Stimulated activated naive CD8-positive, alpha-beta T cell treated with anti-CD3 and anti-CD28 coated beads, Interleukin-15, Interleukin-2, amounts not matched to agents 100 U/mL and 50 U/mL, for 24 hours (primary cell): ENCODE measurements at regions not wholly inside any gene's neighbourhood (a gene's known extent, or its start where the extent isn't known, plus 50 kb on each side); places are given as distances from the start of the nearest gene placed in this dataset.

Experiments used
- ATAC-seq: fragments of 150-1000 bp; cut with Tn5 transposase; one replicate; pipeline ENCODE4 v1.10.0; 2021
- DNase-seq: peaks from one replicate; pipeline ENCODE4 v3.0.0; 2021

DNA sequence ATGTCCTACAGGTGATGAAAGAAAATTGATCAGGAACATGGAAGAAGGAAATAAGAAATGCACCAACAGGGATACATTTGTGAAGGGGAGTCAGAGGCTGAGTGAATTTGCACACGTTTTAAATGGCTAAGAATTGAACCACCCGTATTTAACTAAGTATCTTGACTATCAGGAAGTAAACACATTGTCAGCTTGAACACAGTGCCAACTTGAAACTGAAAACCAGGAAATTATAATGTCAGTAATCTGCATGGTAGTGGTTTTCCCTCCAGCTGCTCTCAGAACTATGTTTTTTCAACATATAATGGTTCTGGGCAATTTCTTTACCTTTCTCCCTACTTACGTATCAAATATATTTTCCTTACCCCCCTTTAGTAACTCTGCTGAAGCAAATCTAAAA lies 366.5 kb upstream of the POU3F2 start:
- ATAC-seq, result no peak

DNA sequence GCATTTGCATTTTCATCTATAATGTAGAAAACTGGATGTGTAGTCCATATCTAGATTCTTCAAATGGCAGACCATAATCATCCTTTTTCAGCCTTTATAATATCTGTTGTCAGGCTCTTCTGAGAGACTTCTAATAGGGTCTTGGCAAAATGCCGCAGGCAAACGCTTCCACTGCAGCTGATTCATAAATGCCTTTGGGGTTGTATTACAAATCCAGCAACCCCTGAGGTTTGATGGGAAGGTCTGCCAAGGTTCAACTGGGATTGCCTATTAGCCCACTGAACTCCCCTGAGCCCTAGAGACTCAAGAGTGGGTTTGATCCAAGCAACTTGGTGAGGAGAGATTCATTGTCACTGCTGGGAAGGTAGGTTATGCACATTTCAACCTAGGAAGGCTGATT lies 365.2 kb upstream of the POU3F2 start:
- ATAC-seq, result no peak

More for the DNA sequence above, 366.5 kb upstream of the POU3F2 start:
- no peak for DNase-seq

DNA sequence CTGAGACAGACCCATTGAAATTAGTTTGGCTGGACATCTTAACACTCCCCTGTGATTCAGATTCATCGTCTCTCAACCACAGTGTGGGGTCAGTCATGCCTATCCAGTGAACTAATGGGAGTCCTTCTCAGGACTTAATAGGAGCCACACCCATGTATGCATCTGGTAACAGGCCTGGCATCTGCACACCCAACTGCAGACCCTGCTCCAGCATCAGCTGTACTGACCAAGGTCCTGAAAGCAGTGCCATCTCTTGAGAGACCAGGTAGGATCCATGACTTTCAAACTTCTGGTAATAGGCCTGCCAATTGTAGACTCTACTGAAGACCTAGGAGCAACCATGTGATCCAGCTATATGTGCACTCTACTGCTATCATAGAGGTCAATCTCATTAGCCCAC lies 363.6 kb upstream of the POU3F2 start:
- ATAC-seq (no peak), DNase-seq (no peak)

More for the DNA sequence above, 365.2 kb upstream of the POU3F2 start:
- no peak for DNase-seq

DNA sequence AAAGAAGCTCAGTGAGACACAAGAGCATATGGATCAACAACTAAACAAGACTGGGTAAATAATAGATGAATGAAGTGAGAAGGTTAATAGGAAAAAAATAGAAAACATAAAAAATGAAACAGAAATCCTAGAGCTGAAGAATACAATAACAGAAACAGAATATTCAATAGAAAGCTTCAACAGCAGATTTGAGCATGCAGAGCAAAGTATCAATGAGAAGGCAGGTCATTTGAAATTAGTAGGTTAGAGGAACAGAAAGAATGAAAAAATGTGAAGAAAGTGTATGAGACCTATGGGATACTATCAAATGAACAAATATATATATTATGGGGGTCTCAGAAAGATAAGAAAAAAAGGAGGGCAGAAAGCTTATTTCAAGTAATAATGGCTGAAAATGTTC lies 362.9 kb upstream of the POU3F2 start:
- DNase-seq (no peak), ATAC-seq (no peak)

DNA sequence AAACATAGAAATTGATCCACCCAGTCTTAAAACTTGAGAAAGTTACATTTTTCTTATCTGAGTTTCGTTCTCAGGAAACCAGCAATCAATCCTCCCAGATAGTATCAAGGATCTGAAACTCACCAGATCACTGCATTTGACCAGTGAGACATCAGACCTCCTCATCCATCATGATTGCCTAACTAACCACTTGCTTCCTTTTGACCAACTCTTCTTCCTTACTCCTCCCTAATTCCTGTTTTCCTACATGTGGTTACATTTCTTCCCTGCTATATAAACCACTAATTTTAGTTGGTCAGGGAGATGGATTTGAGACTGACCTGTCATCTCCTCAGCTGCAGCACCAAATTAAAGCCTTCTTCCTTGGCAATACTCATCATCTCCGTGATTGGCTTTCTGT lies 357.1 kb upstream of the POU3F2 start:
- ATAC-seq, result no peak
- DNase-seq, result no peak

DNA sequence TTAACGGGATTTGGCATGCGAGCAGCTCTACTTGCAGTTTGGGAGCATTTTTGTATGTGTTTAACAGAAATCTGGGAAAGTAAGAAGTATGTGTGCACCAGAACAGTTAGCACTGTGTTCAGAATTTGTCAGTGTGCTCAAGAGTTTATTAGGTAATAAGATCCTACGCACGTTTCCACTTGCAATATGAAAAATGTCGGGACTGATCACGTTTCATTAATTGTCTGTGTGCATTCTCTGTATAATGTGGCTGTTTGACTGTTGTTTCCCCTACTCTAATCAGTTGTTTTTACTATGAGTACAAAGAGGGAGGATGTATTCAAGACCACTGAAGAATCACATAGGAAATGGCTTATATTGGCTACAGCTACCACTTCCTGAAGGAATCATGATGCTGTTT lies 349.7 kb upstream of the POU3F2 start:
- DNase-seq (no peak), ATAC-seq (no peak)

DNA sequence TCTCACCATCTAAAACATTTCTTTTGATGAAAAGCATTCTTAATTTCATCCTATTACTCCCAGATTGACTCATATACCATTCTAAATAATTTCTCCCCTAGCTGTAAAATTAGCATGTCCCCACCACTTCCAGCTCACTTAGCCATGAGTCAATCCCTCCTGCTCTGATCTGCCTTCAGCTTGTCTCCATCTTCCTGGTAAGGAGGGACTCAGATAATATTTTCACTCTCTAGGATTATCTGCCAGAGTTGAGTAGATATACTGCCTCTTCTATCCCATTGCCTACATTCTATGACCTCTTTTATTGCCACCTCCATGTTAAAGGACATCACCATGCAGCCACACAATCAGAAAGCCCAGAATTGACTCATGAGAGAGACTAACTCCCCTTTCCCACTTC lies 348.8 kb upstream of the POU3F2 start:
- no peak for ATAC-seq
- no peak for DNase-seq

DNA sequence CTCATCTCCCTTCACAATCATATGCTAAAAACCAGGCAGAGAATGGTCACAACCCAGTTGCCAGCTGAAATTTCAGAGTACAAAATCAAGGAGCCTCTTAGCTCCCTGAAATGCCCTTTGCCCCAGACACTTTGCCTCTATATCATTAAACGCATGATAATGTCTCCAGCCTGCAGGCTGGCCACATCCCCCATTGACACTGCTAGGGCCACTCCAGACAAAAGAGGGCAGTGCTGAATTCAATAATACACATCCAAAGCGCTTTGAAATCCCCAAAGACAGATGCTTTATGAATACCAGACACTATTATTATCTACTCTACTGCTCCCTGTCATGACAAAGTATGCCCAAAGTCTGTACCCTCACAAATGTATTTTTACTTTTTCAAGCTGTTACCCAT lies 348.3 kb upstream of the POU3F2 start:
- no peak for ATAC-seq
- no peak for DNase-seq

DNA sequence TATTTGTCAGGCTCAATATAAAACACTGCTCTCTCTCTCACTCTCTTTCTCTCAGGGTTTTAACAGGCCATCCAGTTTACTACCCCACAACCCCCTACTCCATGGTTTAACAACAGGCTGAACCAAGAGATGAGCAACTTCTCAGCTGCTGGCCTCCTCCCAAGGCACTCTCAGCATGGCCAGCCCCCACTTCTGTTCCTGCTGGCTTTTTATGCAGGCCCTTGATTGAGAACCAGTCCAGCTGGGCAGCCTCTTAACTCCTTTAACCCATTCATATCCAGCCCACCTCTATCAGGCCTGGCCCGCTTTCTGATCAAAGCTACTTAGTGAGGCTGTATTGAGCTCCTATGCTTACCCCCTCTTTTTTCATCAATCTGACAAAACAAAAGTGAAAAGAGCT lies 346.8 kb upstream of the POU3F2 start:
- no peak for DNase-seq
- ATAC-seq, result no peak

DNA sequence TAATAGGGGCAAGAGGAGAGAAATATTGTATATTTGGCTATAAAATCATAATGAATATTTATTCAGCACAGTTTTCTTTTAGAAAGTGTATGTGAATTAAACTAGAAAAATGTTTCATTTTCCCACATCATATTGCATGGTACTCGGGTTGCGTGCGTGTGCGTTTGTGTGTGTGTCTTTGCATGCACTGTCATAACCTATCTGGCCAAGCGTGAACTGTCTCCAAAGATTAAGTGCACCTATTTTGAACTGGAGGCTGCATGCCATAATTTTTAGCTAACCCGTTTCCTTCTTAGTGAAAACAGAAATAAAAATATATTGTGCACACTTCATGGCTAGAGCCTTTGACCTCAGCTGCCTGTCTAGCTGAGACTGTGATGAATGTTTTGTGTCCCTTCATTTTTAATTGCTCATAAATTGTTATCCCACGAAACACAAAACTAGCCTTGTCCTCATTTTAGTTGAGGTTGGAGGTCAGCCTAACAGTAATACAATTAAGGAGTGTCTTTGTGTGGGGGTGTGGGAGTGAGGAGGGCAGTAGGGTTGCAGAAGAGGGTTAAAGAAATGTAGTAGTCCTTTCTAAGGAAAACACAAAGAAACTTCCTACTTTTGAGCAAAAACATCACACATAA lies 336.1 kb upstream of the POU3F2 start:
- ATAC-seq (no peak), DNase-seq (no peak)

DNA sequence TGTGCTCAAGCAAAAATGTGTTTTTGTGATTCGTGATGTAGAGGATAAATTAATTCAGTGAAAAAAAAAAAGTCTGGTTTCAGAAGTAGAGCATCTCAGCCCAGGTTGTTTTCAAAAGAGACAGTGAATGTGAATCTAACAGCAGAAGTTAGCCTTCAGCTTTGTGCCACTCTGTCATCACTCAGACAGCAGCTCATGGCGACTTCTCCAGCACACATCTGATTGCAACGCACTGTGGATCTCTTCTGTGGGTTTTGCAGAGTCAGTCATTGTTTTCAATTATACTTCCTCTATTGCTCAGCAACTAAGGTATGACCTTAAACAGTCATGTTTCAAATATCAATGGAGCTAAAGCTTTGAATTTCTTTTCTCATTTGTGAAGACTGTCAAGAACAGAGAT lies 335.5 kb upstream of the POU3F2 start:
- no peak for DNase-seq
- ATAC-seq, result no peak

DNA sequence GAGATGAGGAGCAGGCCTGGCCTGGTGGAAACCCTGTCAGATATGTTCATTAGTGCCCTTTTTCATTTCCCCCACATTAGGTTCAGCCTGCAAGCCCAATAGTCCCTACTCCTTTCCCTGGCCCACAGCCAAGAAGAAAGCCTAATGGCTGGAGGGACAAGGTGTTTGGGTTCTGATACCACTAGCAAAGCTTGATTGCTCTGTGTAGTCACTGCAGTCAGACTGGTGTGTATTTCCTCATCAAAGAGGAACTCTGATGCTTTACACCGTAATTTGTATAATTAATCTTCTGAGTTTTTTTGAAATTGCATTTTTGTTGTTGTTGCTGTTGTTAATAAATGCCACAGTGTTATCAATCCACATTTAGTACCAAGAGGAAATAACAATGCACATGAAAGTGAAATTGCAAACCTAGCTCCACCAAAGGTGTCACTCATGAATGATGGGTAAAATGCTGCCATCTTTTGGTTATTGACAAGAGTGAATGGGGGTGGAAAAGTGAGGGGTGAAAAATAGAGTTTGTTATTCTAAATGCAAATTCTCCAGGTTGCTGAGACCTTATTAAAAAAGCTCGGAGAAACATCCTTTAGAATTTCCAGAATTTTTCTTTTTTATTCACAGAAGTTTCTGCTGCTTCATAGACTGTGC lies 320.2 kb upstream of the POU3F2 start:
- no peak for DNase-seq
- ATAC-seq, result no peak

DNA sequence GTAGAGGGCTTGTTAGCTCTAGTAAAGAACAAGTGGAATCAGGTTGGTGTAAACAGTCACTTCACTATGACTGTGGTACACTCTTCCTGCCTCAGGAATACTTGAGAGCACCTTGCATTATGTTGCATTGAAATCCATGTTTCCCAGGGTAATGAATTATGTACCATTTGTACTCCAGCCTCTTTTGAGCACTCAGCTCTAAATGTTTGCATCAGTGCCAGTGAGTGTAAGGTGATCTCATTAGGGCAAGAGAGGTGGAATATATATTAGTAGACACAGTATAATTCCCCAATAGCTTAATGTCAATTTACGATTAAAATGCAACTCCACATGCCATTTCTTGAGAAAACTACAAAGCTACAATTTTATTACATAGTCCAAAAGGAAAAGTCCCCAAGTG lies 319.6 kb upstream of the POU3F2 start:
- no peak for ATAC-seq
- no peak for DNase-seq

DNA sequence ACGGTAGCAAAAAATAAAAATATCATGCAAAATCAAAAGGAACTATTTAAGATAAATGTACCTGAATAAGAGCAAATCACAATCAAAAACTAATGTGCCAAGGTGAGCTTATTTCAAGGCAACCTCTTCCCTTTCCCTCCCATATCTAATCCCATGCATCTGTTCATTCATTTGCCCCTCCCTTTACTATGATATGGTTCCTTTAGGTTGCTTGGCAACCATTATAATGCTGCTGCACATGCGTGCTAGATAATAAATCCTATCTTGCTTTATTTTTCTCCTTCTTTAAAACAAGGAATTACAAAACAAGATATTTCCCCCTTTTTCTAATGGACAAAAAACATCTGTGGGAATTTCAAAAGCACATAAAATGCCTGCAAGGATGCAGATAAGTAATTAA lies 318.2 kb upstream of the POU3F2 start:
- ATAC-seq (no peak), DNase-seq (no peak)

DNA sequence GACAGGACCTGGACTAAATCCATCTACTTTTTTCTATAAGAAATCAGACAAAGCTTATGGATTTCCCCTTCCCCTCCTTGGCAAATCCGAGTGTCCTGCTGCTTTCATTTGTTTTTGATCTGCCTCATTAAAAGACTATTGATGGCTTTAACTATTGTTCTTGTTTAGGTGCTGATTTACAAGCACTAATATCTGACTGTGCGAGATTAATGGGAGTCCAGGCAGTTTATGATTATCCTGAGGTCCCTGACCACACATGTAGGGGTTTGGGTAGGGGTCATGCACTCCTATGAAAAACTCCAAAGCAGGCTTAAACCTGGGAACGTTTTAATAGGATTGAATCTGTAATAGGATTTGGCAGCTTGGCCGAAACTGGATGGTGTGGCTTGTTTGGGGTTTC lies 317.5 kb upstream of the POU3F2 start:
- no peak for ATAC-seq
- no peak for DNase-seq

DNA sequence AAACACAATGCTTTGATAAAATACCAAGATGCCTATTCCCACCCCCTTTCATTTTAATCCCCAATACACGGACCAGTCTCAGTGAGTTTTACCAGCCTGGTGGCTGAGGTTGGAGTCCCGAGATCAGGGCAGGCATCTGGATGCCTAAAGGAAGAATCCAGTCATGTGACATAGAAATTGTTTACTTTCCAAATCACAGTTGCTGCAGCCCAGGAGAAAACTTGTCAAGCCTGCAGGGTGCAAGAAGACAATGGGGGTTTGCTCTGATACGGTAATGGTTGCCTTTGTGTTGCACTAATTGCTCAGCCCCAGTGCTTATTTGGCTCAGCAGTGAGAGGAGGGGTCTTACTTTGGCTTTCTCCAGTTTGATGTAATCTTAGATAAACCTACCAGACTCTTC lies 308.5 kb upstream of the POU3F2 start:
- DNase-seq, result no peak
- no peak for ATAC-seq

DNA sequence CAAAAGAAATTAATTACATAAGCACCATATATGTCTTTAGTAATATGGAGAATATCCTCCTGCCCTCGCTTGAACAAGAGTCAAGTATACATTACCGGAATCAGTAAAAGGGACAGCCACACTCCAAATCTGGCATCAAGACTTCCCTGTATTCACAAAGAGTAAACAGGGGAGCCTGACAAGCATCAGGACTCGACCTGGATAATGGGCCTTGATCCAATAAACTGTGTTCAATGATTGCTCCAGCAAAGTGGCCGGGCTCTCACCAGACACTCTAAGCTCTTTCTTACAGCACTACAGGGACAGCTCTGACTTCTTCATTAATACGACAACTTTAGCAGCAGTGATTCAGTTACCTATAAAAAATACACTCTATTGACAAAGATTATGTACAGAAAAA lies 307.9 kb upstream of the POU3F2 start:
- DNase-seq, result no peak
- ATAC-seq, result no peak

DNA sequence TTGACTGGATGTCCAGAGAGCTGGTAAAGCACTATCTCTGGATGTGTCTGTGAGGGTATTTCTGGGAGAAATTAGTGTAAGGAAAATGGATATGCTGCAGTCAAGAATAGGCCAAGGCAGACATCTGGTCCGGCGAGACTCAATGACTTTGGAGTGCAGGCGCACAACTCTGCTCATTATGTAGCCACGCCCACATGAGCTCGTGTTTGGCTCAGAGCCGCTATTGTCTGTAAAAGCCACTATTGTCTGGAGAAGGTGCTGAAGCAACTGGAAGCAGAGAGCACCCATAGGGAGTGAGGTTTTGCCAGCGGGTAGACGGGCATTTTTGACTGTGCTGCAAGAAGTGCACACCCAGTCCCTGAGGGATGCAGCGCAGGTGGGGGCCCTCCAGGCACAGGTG lies 305.0 kb upstream of the POU3F2 start:
- DNase-seq (no peak), ATAC-seq (no peak)

DNA sequence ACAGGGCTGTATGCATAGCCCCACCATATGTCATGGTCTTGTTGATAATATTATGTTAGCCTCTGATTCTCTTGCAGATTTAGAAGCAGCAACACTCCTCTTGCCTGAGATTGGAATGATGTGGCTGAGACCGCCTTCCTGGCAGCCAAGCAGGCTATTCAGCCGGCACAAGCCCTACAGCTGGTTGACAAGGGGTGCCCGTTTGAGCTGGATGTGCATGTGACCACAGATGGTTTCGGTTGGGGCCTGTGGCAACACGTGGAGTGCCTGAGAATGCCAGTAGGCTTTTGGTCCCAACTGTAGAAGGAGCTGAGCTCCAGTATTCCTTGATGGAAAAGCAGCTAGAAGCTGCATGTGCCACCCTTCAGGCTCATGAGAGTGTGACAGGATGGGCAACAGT lies 303.6 kb upstream of the POU3F2 start:
- ATAC-seq (no peak), DNase-seq (no peak)

DNA sequence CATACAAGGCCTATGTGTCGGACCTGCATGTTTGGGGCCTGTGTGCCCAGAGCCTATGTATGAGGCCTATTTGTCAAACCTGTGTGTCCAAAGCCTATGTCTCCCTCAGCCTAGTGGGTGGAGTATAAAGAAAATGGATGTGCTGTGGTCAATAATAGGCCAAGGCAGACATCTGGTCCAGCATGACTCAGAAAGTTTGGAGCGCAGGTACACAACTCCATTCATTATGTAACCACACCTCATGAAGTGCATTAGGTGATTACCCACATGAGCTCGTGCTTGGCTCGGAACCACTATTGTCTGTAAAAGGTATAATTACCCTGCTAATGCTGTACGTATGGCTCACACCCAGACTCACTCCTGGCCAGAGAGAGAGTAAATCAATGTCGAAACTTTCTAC lies 302.4 kb upstream of the POU3F2 start:
- no peak for ATAC-seq

DNA sequence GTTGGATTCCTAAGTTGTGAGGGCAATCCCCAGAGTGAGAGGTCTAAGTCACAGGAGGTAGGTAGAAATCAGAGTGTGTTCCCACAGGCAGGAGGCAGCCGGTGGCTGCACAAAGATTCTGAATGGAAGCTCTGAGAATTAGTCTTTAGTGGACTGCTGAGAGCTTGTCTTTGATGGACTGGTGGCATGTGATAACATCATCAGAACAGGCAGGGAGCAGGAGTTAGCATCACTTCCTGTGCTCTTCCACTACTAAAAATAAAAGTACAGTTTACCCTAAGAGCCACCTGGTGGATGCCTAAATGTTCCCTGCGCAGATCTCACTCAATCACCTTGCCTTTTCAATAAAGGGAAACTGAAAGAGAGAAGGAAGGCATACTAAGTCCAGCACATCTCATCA lies 294.6 kb upstream of the POU3F2 start:
- ATAC-seq (no peak), DNase-seq (no peak)

More for the DNA sequence above, 302.4 kb upstream of the POU3F2 start:
- no peak for DNase-seq

DNA sequence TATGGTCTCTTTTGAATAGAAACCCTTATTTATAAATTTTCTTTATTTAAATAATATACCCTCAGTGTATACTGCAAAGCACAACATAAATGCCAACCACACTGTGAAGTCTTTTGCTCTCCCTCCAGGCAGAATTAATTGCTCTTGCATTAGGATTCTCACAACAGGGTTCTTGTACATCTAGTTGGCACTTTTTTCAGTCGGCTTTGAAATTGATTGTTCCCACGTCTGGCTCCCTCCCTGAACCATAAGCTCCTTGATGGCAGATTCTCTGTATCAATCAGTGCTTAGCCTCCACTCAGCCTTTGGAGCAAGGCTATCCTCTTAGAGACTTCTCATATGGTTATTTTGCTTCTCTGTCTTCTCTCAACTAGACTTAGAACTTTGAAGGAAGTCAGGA lies 288.0 kb upstream of the POU3F2 start:
- ATAC-seq (no peak), DNase-seq (no peak)

DNA sequence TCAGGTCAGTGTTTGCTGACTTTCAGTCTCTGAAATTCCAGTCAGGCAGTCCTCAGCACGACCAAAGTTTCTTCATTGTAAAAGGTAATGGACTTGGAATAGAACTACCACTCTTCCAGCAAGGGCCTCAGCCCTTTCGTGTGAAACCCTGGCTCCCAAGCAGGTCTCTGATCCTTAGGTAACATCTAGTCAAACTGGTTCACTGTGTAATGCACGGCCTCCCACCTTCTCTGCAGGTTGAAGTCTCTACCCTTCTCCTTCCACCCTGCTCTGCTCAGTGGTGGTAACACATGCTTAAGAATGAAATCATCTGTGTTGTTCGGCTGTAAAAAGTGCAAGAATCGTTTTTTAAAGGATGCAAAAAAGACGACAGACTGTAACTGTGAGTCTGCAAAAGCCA lies 287.2 kb upstream of the POU3F2 start:
- ATAC-seq, result no peak
- no peak for DNase-seq

DNA sequence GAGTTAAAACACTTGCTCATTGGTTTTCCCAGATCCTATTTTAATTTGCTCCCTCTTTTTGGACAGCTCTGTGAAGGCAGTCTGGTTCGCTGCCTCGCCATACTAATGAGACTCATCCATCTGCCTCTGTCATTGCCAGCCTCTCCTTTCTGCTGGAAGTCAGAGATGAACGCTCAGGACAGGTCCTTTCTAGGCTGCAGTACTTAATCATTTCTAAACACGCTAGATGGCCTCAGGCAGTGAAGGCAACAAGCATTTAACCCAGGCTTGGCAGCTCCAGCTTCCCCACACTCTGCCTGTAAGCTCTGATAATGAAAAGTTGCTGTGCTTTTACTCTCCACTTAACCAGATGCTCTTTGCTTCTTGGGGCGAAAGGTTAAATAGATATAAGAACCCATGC lies 286.7 kb upstream of the POU3F2 start:
- no peak for DNase-seq
- ATAC-seq, result no peak

DNA sequence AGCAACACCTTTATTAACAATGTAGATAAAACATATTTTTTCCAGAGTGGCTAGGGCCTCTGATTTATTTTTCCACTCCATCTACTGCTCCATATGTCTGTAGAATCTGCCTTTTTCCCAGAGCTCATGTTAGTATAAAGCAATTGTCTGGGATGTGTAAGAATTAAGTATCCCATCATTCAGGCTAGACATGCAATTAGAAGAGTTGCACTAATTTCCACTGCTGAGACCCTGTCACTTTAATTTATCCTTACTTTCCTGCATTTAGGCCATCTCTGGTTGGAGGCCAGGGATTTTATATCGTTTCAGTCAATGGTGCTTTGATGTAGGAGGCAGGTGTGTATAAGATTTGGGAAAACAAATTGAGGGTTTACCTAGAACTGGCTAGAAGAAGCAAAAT lies 286.1 kb upstream of the POU3F2 start:
- ATAC-seq, result no peak
- DNase-seq, result no peak
